BLaER1 treated with 17β-estradiol and CSF1 and Interleukin-3, amounts not matched to agents 10 nM and 100 nM (cell line): ENCODE measurements at regions not wholly inside any gene's neighbourhood (a gene's known extent, or its start where the extent isn't known, plus 50 kb on each side); places are given as distances from the start of the nearest gene placed in this dataset.

Experiments used
- H3K27ac ChIP-seq, 11 experiments: shearing (Covaris generic); formaldehyde crosslinking; 2 replicates each; pipeline ENCODE4 v1.8.1; 2022
- H3K27me3 ChIP-seq, 11 experiments: shearing (Covaris generic); formaldehyde crosslinking; 2 replicates each; pipeline ENCODE4 v1.8.1; 2022
- H3K36me3 ChIP-seq, 11 experiments: shearing (Covaris generic); formaldehyde crosslinking; 2 replicates each; pipeline ENCODE4 v1.8.1; 2022
- H3K4me1 ChIP-seq, 10 experiments: shearing (Covaris generic); formaldehyde crosslinking; 2 replicates each; pipeline ENCODE4 v1.8.1; 2022
- H3K4me2 ChIP-seq, 11 experiments: shearing (Covaris generic); formaldehyde crosslinking; 2 replicates each; pipeline ENCODE4 v1.8.1; 2022
- H3K4me3 ChIP-seq, 10 experiments: shearing (Covaris generic); formaldehyde crosslinking; 2 replicates each; pipeline ENCODE4 v1.8.1; 2022
- H3K9ac ChIP-seq, 11 experiments: shearing (Covaris generic); formaldehyde crosslinking; 2 replicates each; pipeline ENCODE4 v1.8.1; 2022
- H3K9me3 ChIP-seq, 11 experiments: shearing (Covaris generic); formaldehyde crosslinking; replicated peaks in 1 of 11; 2 replicates each; pipeline ENCODE4 v1.8.1; 2022
- H4K20me1 ChIP-seq, 11 experiments: shearing (Covaris generic); formaldehyde crosslinking; 2 replicates each; pipeline ENCODE4 v1.8.1; 2022
- Cebpa-rat ChIP-seq, 11 experiments: shearing (Covaris generic); IDR thresholded peaks; 2 replicates each; pipeline ENCODE4 v1.8.1; 2022

DNA sequence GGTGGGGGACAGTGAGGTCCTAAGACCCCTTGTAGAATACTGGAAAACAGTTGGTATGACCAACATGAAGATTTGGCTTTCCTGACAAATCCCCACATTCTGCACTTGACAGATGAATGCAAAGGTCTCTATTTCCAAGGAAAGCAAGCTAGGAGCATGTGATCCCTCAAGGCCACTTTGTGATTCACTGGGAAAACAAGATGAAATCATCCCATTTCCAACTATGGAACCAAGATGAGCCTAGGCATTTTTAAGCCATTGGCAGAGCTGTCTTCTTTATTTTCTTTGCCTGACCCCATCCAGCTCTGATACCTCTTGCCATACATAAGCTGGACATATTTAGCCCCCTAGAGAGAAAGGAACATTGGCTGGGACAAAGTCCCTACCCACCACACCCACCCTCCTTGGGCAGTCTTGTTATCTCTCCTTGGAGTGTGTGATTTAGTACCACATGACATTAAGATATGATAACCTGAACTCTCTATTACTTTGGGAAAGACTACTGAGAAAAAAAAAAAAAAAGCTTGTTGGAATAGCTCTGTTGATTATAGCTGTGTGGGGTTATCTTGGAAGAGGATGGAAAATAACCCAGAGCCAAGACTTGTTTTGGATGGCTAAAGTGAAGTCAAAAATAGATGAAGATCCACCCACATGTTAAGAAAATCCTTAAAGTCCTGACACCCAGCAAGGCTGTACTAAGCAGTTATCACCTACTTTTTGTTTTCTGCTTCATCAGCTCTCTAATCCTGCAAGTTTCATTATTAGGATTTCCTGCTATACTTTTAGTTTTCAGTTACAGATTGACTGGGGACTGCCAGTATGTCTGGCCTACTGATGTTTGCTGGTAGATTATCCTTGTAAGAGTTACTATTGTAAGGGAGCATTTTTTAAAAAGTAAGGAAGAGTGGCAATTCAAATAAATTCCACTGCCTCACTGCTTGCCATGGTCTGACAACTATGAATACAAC lies 90.1 kb upstream of the PREP start:
- no peak overlapping the region for H3K27ac ChIP-seq

DNA sequence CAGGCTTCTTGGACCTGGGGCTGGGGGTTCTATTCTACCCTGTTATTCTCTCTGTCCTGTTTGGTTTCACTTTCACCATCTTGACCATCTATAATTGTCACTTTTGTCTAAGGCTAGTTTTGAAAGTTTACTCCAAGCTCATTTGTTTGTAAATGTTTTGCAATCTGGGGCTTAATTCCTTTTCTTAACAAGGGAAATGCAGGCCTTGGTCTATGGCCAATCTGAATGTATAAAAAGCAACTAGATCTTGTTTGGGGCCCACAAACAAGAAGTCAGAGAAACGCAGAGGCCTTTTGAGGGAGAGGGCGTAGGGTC lies 86.3 kb upstream of the PREP start:
- Histone ChIP-seq H3K9me3 (no peaks in the 10 kb centered on the region), H3K4me3 (no peak overlapping the region), H4K20me1 (no peaks in the 10 kb centered on the region), H3K4me2 (peak overlapping the region in 5 of 11 experiments; percentile 4 to 58 (median 26); a peak in 6 of 22 replicates), H3K36me3 (no peaks in the 10 kb centered on the region), H3K9ac (no peak overlapping the region), H3K27ac (peak overlapping the region in 3 of 11 experiments; percentile 1 to 8 (median 2); a peak in 1 of 22 replicates), H3K27me3 (no peaks in the 10 kb centered on the region), H3K4me1 (peaks cover 0 to 34% (median 9%) of the 10 kb centered on the region in 10 experiments; a peak in 12 of 20 replicates)
- no peak for TF ChIP-seq Cebpa-rat (IDR thresholded peaks at IDR 0.05)

More for the DNA sequence above, 90.1 kb upstream of the PREP start:
- H3K36me3 ChIP-seq, result no peaks in the 10 kb centered on the region
- TF ChIP-seq Cebpa-rat (IDR thresholded peaks at IDR 0.05), result no peak
- H3K9me3 ChIP-seq, result no peaks in the 10 kb centered on the region
- H3K4me2 ChIP-seq, result no peak overlapping the region
- H3K27me3 ChIP-seq, result no peaks in the 10 kb centered on the region
- no peak overlapping the region for H3K9ac ChIP-seq
- H3K4me3 ChIP-seq, result no peak overlapping the region
- H3K4me1 ChIP-seq, result peaks cover 0 to 21% (median 0%) of the 10 kb centered on the region in 10 experiments; a peak in 7 of 20 replicates
- H4K20me1 ChIP-seq, result no peaks in the 10 kb centered on the region

- peak overlapping the region in 5 of 11 experiments; percentile 4 to 58 (median 26); a peak in 7 of 22 replicates for H3K4me2 ChIP-seq
- no peak overlapping the region for H3K4me3 ChIP-seq
- no peaks in the 10 kb centered on the region for H3K27me3 ChIP-seq
- no peak for TF ChIP-seq Cebpa-rat (IDR thresholded peaks at IDR 0.05)
- H3K27ac ChIP-seq, result 0 out of 22 replicates have a peak overlapping the region, but pooled peaks of 1 of the 11 experiments have one; percentile 8
- no peak overlapping the region for H3K9ac ChIP-seq
- H3K9me3 ChIP-seq, result no peaks in the 10 kb centered on the region
- H3K4me1 ChIP-seq, result peaks cover 0 to 34% (median 9%) of the 10 kb centered on the region in 10 experiments; a peak in 12 of 20 replicates
- H3K36me3 ChIP-seq, result no peaks in the 10 kb centered on the region
- no peaks in the 10 kb centered on the region for H4K20me1 ChIP-seq
These were observed 85.8 kb upstream of the PREP start for GRCh38 chr6:105488516-105489215.

GRCh38 chr6:105487040-105487790 lies 84.3 kb upstream of the PREP start:
- Histone ChIP-seq H3K36me3 (no peaks in the 10 kb centered on the region), H3K27ac (no peak overlapping the region), H3K27me3 (no peaks in the 10 kb centered on the region), H3K4me2 (peak overlapping the region in 1 of 11 experiments; percentile 6; a peak in 1 of 22 replicates), H4K20me1 (no peaks in the 10 kb centered on the region), H3K4me1 (peaks cover 14 to 39% (median 17%) of the 10 kb centered on the region in 10 experiments), H3K4me3 (no peak overlapping the region), H3K9me3 (no peaks in the 10 kb centered on the region), H3K9ac (no peak overlapping the region)
- TF ChIP-seq Cebpa-rat (IDR thresholded peaks at IDR 0.05), result no peak

DNA sequence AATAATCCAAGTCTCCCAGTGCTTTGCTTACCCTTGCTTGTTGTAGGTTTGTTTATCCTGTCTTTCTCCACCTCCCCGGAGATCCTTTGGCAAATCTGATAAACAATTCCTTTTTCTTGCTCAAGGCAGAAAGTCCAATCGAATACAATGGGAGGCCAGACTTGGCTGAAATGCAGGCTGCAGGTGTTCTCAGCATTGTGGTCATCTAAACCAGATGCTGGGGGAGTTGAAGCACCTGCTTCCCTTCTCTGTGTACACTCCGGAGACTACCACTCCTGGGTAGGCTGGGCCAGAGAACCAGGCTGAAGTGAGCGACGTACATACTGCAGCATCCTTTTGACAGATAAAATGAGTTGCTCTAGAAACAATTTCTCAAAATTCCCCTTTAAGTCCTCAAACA lies 82.6 kb upstream of the PREP start:
- no peaks in the 10 kb centered on the region for H3K36me3 ChIP-seq
- peak overlapping the region in 3 of 11 experiments; percentile 19 to 24 (median 20); a peak in 3 of 22 replicates for H3K4me2 ChIP-seq
- H3K4me3 ChIP-seq, result no peak overlapping the region
- peaks cover 22 to 44% (median 26%) of the 10 kb centered on the region in 10 experiments for H3K4me1 ChIP-seq
- H3K9me3 ChIP-seq, result no peaks in the 10 kb centered on the region
- no peak for TF ChIP-seq Cebpa-rat (IDR thresholded peaks at IDR 0.05)
- H4K20me1 ChIP-seq, result no peaks in the 10 kb centered on the region
- no peaks in the 10 kb centered on the region for H3K27me3 ChIP-seq
- no peak overlapping the region for H3K27ac ChIP-seq
- H3K9ac ChIP-seq, result no peak overlapping the region

DNA sequence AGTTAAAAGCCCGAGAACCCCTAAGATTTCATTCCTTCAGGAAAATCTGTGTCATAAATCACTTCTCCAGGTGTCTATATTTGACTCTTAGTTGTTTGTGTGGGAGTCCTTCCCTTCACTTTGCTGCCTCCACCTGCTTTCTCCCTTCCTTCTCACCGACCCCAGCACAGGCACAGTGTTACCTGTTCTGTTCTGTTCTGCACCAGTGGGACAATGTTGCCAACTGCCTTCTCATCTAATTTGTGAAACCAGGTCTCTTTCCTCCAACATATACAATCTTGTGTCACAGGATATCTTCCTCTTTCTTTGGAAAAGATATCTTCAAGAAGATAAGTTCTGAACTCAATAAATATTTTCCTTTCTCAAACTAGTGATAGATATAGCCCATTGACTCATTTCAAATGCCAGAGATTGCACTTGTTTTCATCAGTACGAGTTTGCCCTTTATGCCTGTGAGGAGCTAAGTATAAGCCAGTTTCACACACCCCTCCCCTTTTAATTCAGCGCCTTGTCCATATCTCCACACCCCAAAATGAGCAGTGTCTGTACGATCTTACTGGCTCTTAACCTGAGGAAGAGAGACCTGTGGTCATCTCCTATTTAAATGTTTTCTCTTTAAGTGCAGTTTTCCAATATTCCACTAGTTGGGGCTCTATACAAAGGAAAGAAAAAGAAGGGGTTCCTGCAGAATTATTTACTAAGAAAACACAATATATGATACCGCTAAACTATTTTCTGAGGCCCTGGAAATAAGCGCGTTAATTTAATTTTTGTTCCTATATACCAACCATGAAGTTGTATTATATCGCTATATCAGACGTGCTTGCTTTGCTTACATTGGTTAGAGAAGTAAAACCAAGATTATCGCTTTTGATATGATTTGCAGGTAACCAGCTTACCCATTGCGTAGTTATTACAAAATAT lies 81.6 kb upstream of the PREP start:
- no peak overlapping the region for H3K4me2 ChIP-seq
- no peak overlapping the region for H3K27ac ChIP-seq
- no peak overlapping the region for H3K4me3 ChIP-seq

GRCh38 chr6:105483492-105483891 lies 80.6 kb upstream of the PREP start:
- no peaks in the 10 kb centered on the region for H3K27me3 ChIP-seq
- H3K4me1 ChIP-seq, result peaks cover 13 to 28% (median 25%) of the 10 kb centered on the region in 10 experiments
- 0 out of 22 replicates have a peak, but pooled peaks cover 0 to 3% (median 0%) of the 10 kb centered on the region in 11 experiments for H3K9me3 ChIP-seq
- no peak overlapping the region for H3K4me2 ChIP-seq
- no peaks in the 10 kb centered on the region for H3K36me3 ChIP-seq
- H3K27ac ChIP-seq, result no peak overlapping the region
- no peaks in the 10 kb centered on the region for H4K20me1 ChIP-seq
- no peak overlapping the region for H3K9ac ChIP-seq
- TF ChIP-seq Cebpa-rat (IDR thresholded peaks at IDR 0.05), result no peak
- H3K4me3 ChIP-seq, result no peak overlapping the region

More for the DNA sequence above, 81.6 kb upstream of the PREP start:
- TF ChIP-seq Cebpa-rat (IDR thresholded peaks at IDR 0.05), result no peak
- peaks cover 22 to 38% (median 26%) of the 10 kb centered on the region in 10 experiments for H3K4me1 ChIP-seq
- no peaks in the 10 kb centered on the region for H3K9me3 ChIP-seq
- H3K9ac ChIP-seq, result no peak overlapping the region
- no peaks in the 10 kb centered on the region for H4K20me1 ChIP-seq
- H3K36me3 ChIP-seq, result no peaks in the 10 kb centered on the region
- no peaks in the 10 kb centered on the region for H3K27me3 ChIP-seq

GRCh38 chr6:105482921-105483320 lies 80.0 kb upstream of the PREP start:
- Histone ChIP-seq H3K27me3 (no peaks in the 10 kb centered on the region), H3K36me3 (no peaks in the 10 kb centered on the region), H3K4me1 (peaks cover 12 to 28% (median 24%) of the 10 kb centered on the region in 10 experiments), H3K9ac (no peak overlapping the region; a peak in 2 of 22 replicates), H3K9me3 (0 out of 22 replicates have a peak, but pooled peaks cover 0 to 3% (median 0%) of the 10 kb centered on the region in 11 experiments), H4K20me1 (no peaks in the 10 kb centered on the region), H3K4me2 (peak overlapping the region in 10 of 11 experiments; percentile 41 to 78 (median 65); a peak in 17 of 22 replicates), H3K4me3 (no peak overlapping the region), H3K27ac (peak overlapping the region in 1 of 11 experiments; percentile 24; a peak in 2 of 22 replicates)
- TF ChIP-seq Cebpa-rat (IDR thresholded peaks at IDR 0.05), result no peak
